PC-3 (cell line): ENCODE measurements at regions not wholly inside any gene's neighbourhood (a gene's known extent, or its start where the extent isn't known, plus 50 kb on each side); places are given as distances from the start of the nearest gene placed in this dataset.

ENCODE experiments used
- ATAC-seq: fragments of 200-7000 bp; cut with Tn5 transposase; 2 replicates; pipeline ENCODE4 v1.9.1; 2020; ENCODE audit warnings: mild to moderate bottlenecking, moderate library complexity
- BruUV-seq: library from RNA; stranded (reverse); fragments of 400-500 nt; replicated peaks from 2 replicates; lab custom pipeline; 2021; lab: Mats Ljungman, UMichigan
- CTCF ChIA-PET: fragments of 300-600 bp; sonication (Branson Sonifier 250); formaldehyde crosslinking; loops from one replicate; lab custom pipeline; 2022; ENCODE audit warnings: antibody characterized with exemption; lab: Charles Lee
- POLR2A ChIA-PET: fragments of 300-600 bp; sonication (Branson Sonifier 250); formaldehyde crosslinking; loops from one replicate; lab custom pipeline; 2022; ENCODE audit warnings: antibody characterized with exemption; ENCODE audit not compliant: unreplicated experiment; lab: Charles Lee
- DNase-seq: peaks from one replicate; pipeline ENCODE4 v3.0.0-alpha.2; 2015
- H2AFZ ChIP-seq: fragments of 300-600 bp; sonication (generic); 2 replicates; pipeline ENCODE4 v1.6.0; 2016; ENCODE audit warnings: antibody characterized with exemption, low read length
- H3F3A ChIP-seq: fragments of 300-600 bp; sonication (generic); one replicate; pipeline ENCODE4 v1.6.0; 2017; ENCODE audit warnings: antibody characterized with exemption, low read length, control low read depth, mild to moderate bottlenecking; ENCODE audit not compliant: unreplicated experiment
- H3K27ac ChIP-seq: fragments of 300-600 bp; sonication (generic); 2 replicates; pipeline ENCODE4 v1.5.1; 2016; ENCODE audit warnings: mild to moderate bottlenecking, low read length
- H3K27me3 ChIP-seq: fragments of 300-600 bp; sonication (generic); 2 replicates; pipeline ENCODE4 v1.6.1; 2016; ENCODE audit warnings: low read length, mixed read lengths
- H3K36me3 ChIP-seq: fragments of 300-600 bp; sonication (generic); 2 replicates; pipeline ENCODE4 v1.6.1; 2016; ENCODE audit warnings: low read depth, mixed run types, low read length, mixed read lengths
- H3K4me1 ChIP-seq: fragments of 300-600 bp; sonication (generic); 2 replicates; pipeline ENCODE4 v1.5.1; 2016; ENCODE audit warnings: low read length; ENCODE audit not compliant: insufficient read depth
- H3K4me2 ChIP-seq: fragments of 300-600 bp; sonication (generic); 2 replicates; pipeline ENCODE4 v1.6.0; 2016; ENCODE audit warnings: low read length
- H3K4me3 ChIP-seq: fragments of 300-600 bp; sonication (generic); 2 replicates; pipeline ENCODE4 v1.5.1; 2016; ENCODE audit warnings: mild to moderate bottlenecking, low read length, mixed read lengths
- H3K79me2 ChIP-seq: fragments of 300-600 bp; sonication (generic); 2 replicates; pipeline ENCODE4 v1.6.1; 2017; ENCODE audit warnings: low read length, mixed read lengths
- H3K9ac ChIP-seq: fragments of 300-600 bp; sonication (generic); 2 replicates; pipeline ENCODE4 v1.6.0; 2016; ENCODE audit warnings: mild to moderate bottlenecking, low read length
- H3K9me2 ChIP-seq: fragments of 300-600 bp; sonication (generic); replicated peaks from 2 replicates; pipeline ENCODE4 v1.6.1; 2016; ENCODE audit warnings: mixed run types, low read length, mixed read lengths
- H3K9me3 ChIP-seq: fragments of 300-600 bp; sonication (generic); 2 replicates; pipeline ENCODE4 v1.6.1; 2016; ENCODE audit warnings: low read length, mixed read lengths
- H4K20me1 ChIP-seq: fragments of 300-600 bp; sonication (generic); 2 replicates; pipeline ENCODE4 v1.6.1; 2016; ENCODE audit warnings: low read length, mixed read lengths
- CTCF ChIP-seq: fragments of 300-600 bp; sonication (generic); conservative IDR thresholded peaks from 2 replicates; pipeline ENCODE4 v1.5.1; 2017; ENCODE audit warnings: antibody characterized with exemption, low read depth, mild to moderate bottlenecking, low read length
- EZH2 ChIP-seq: fragments of 300-600 bp; sonication (generic); IDR thresholded peaks from one replicate; pipeline ENCODE4 v1.6.1; 2017; ENCODE audit warnings: antibody characterized with exemption, mild to moderate bottlenecking, low read length; ENCODE audit not compliant: unreplicated experiment
- EZH2phosphoT487 ChIP-seq: fragments of 300-600 bp; sonication (generic); IDR thresholded peaks from 2 replicates; pipeline ENCODE4 v1.6.1; 2018; ENCODE audit warnings: mild to moderate bottlenecking, antibody characterized with exemption, low read length, borderline replicate concordance
- intact Hi-C: fragments of 100-400 bp; cut with micrococcal nuclease; formaldehyde crosslinking; loops from 2 replicates; pipeline ENCODE4 v1.9.0; 2023

- H3K79me2 ChIP-seq = no peaks in the 10 kb centered on the region
- POLR2A ChIA-PET = no interaction called here
- TF ChIP-seq EZH2 (no peak), CTCF (no peak), EZH2phosphoT487 (no peak)
- H3K9ac ChIP-seq = no peak overlapping the region
- no peak for DNase-seq
- H2AFZ ChIP-seq = no peak overlapping the region
- no peak overlapping the region for H3K4me2 ChIP-seq
- no peaks in the 10 kb centered on the region for H3K27me3 ChIP-seq
- CTCF ChIA-PET = interaction anchor here (1.0 to 1.4 kb wide), 3 partner anchors 85 to 202 kb away, joined by 3 to 5 read pairs (median 4); no protein-coding TSS in a partner anchor
- no TSS peak for BruUV-seq
- no peaks in the 10 kb centered on the region for H3K9me2 ChIP-seq
- H3K27ac ChIP-seq = no peak overlapping the region
- H4K20me1 ChIP-seq = no peaks in the 10 kb centered on the region
- no peaks in the 10 kb centered on the region; the same call in 1 of the 2 replicates for H3K4me1 ChIP-seq
- no peaks in the 10 kb centered on the region for H3F3A ChIP-seq
- H3K4me3 ChIP-seq = no peak overlapping the region
- intact Hi-C loops = loop anchor here (1.0 to 5.0 kb wide), 3 partner anchors 117 to 204 kb away; no protein-coding TSS in a partner anchor
- no peaks in the 10 kb centered on the region for H3K9me3 ChIP-seq
- no peak for ATAC-seq
- no peaks in the 10 kb centered on the region for H3K36me3 ChIP-seq
Observed at GRCh38 chr12:30850684-30851083, 75.9 kb upstream of the TSPAN11 start.

GRCh38 chr12:30847259-30847658 lies 79.3 kb upstream of the TSPAN11 start:
- Histone ChIP-seq H3K36me3 (no peaks in the 10 kb centered on the region), H3K9ac (no peak overlapping the region), H3K4me1 (no peaks in the 10 kb centered on the region; the same call in 1 of the 2 replicates), H3K9me2 (no peaks in the 10 kb centered on the region), H3K27ac (no peak overlapping the region), H3K9me3 (no peaks in the 10 kb centered on the region), H3F3A (no peaks in the 10 kb centered on the region), H3K4me3 (no peak overlapping the region), H3K79me2 (no peaks in the 10 kb centered on the region), H3K27me3 (no peaks in the 10 kb centered on the region), H2AFZ (no peak overlapping the region), H3K4me2 (no peak overlapping the region), H4K20me1 (no peaks in the 10 kb centered on the region)
- intact Hi-C loops = loop anchor here (2.0 kb wide), 1 partner anchor 392 kb away; no protein-coding TSS in a partner anchor
- ATAC-seq = peak; percentile 57
- no TSS peak for BruUV-seq
- CTCF ChIA-PET = interaction anchor here (0.9 kb wide), 1 partner anchor 424 kb away, joined by 4 read pairs; no protein-coding TSS in a partner anchor
- POLR2A ChIA-PET = no interaction called here
- peak; percentile 76 for DNase-seq
- TF ChIP-seq EZH2 (no peak), EZH2phosphoT487 (no peak), CTCF (peak; percentile 74)

GRCh38 chr12:30846776-30847175 lies 79.8 kb upstream of the TSPAN11 start:
- CTCF ChIA-PET = no interaction called here
- TF ChIP-seq EZH2 (no peak), CTCF (no peak), EZH2phosphoT487 (no peak)

More at GRCh38 chr12:30846776-30847175, 79.8 kb upstream of the TSPAN11 start:
- Histone ChIP-seq H3K9me3 (no peaks in the 10 kb centered on the region), H3K4me2 (no peak overlapping the region), H3K36me3 (no peaks in the 10 kb centered on the region), H3K27me3 (no peaks in the 10 kb centered on the region), H4K20me1 (no peaks in the 10 kb centered on the region), H2AFZ (no peak overlapping the region), H3K9me2 (no peaks in the 10 kb centered on the region), H3K4me3 (no peak overlapping the region), H3K27ac (no peak overlapping the region), H3K79me2 (no peaks in the 10 kb centered on the region), H3K9ac (no peak overlapping the region), H3K4me1 (no peaks in the 10 kb centered on the region; the same call in 1 of the 2 replicates), H3F3A (no peaks in the 10 kb centered on the region)
- DNase-seq = no peak
- intact Hi-C loops = loop anchor here (2.0 kb wide), 1 partner anchor 392 kb away; no protein-coding TSS in a partner anchor
- ATAC-seq = no peak
- POLR2A ChIA-PET = no interaction called here
- BruUV-seq = no TSS peak
